ENCODE measurements at regions not wholly inside any gene's neighbourhood (a gene's known extent, or its start where the extent isn't known, plus 50 kb on each side); places are given as distances from the start of the nearest gene placed in this dataset.

GRCh38 chr1:199174336-199174735 is 535.5 kb downstream of the PTPRC start:
- Histone ChIP-seq H3K27ac (no peak overlapping the region), H3K36me3 (ENCODE audit: insufficient read depth) (no peaks in the 10 kb centered on the region), H3K4me2 (peak overlapping the region; percentile 56), H3K4me3 (IDR thresholded peaks at IDR 0.05; ENCODE audit: insufficient read depth, low read depth, low read length) (no peak overlapping the region), H3K4me1 (ENCODE audit: low read depth, poor library complexity, severe bottlenecking) (peaks cover 38% of the 10 kb centered on the region), H3K9ac (no peak overlapping the region), H3K79me2 (ENCODE audit: insufficient read depth, low read depth) (no peaks in the 10 kb centered on the region), H4K20me1 (ENCODE audit: insufficient read depth) (no peaks in the 10 kb centered on the region), H2AFZ (ENCODE audit: low read depth) (no peak overlapping the region), H3K27me3 (ENCODE audit: insufficient read depth, low read depth) (no peaks in the 10 kb centered on the region)
- TF ChIP-seq, protein P1, sequence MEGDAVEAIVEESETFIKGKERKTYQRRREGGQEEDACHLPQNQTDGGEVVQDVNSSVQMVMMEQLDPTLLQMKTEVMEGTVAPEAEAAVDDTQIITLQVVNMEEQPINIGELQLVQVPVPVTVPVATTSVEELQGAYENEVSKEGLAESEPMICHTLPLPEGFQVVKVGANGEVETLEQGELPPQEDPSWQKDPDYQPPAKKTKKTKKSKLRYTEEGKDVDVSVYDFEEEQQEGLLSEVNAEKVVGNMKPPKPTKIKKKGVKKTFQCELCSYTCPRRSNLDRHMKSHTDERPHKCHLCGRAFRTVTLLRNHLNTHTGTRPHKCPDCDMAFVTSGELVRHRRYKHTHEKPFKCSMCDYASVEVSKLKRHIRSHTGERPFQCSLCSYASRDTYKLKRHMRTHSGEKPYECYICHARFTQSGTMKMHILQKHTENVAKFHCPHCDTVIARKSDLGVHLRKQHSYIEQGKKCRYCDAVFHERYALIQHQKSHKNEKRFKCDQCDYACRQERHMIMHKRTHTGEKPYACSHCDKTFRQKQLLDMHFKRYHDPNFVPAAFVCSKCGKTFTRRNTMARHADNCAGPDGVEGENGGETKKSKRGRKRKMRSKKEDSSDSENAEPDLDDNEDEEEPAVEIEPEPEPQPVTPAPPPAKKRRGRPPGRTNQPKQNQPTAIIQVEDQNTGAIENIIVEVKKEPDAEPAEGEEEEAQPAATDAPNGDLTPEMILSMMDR (conservative IDR thresholded peaks at IDR 0.05; ENCODE audit: low read depth, low read length) = no peak

DNA sequence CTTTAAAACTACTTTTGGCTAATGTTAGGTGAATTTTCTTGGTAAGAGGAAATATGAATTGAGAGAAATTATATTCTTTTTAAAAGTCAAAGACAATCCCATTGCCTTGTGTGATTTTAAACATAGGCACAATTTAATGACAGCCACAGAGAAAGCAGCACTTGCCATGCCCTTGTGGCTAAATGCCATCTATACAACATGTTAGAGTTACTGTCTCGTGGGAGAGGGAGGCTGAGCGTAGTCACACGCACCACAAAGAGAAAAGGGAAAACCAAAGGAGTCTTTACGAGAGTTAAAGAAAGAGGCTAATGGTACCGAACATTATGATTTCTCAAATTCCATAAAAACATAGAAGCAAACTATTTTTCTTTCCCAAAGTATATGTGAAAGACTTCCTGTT is 537.9 kb downstream of the PTPRC start:
- no peaks in the 10 kb centered on the region for H4K20me1 ChIP-seq (ENCODE audit: insufficient read depth)
- H3K4me2 ChIP-seq = no peak overlapping the region
- H3K36me3 ChIP-seq (ENCODE audit: insufficient read depth) = no peaks in the 10 kb centered on the region
- peaks cover 35% of the 10 kb centered on the region for H3K4me1 ChIP-seq (ENCODE audit: low read depth, poor library complexity, severe bottlenecking)
- no peaks in the 10 kb centered on the region for H3K79me2 ChIP-seq (ENCODE audit: insufficient read depth, low read depth)
- H2AFZ ChIP-seq (ENCODE audit: low read depth) = no peak overlapping the region
- no peak overlapping the region for H3K9ac ChIP-seq
- TF ChIP-seq, protein P1 (conservative IDR thresholded peaks at IDR 0.05; ENCODE audit: low read depth, low read length) = no peak
- no peaks in the 10 kb centered on the region for H3K27me3 ChIP-seq (ENCODE audit: insufficient read depth, low read depth)
- H3K4me3 ChIP-seq (IDR thresholded peaks at IDR 0.05; ENCODE audit: insufficient read depth, low read depth, low read length) = no peak overlapping the region
- no peak overlapping the region for H3K27ac ChIP-seq

- no peaks in the 10 kb centered on the region for H3K79me2 ChIP-seq (ENCODE audit: insufficient read depth, low read depth)
- H4K20me1 ChIP-seq (ENCODE audit: insufficient read depth) = no peaks in the 10 kb centered on the region
- H3K27me3 ChIP-seq (ENCODE audit: insufficient read depth, low read depth) = no peaks in the 10 kb centered on the region
- H3K27ac ChIP-seq = no peak overlapping the region
- H3K9ac ChIP-seq = no peak overlapping the region
- no peaks in the 10 kb centered on the region for H3K36me3 ChIP-seq (ENCODE audit: insufficient read depth)
- H2AFZ ChIP-seq (ENCODE audit: low read depth) = no peak overlapping the region
- no peak overlapping the region for H3K4me2 ChIP-seq
- TF ChIP-seq, protein P1 (conservative IDR thresholded peaks at IDR 0.05; ENCODE audit: low read depth, low read length) = no peak
- H3K4me1 ChIP-seq (ENCODE audit: low read depth, poor library complexity, severe bottlenecking) = peaks cover 35% of the 10 kb centered on the region
- no peak overlapping the region for H3K4me3 ChIP-seq (IDR thresholded peaks at IDR 0.05; ENCODE audit: insufficient read depth, low read depth, low read length)
Observed at GRCh38 chr1:199177241-199177640, 538.4 kb downstream of the PTPRC start.

GRCh38 chr1:199178646-199179045 is 539.8 kb downstream of the PTPRC start:
- Histone ChIP-seq H3K36me3 (ENCODE audit: insufficient read depth) (no peaks in the 10 kb centered on the region), H4K20me1 (ENCODE audit: insufficient read depth) (no peaks in the 10 kb centered on the region), H3K4me3 (IDR thresholded peaks at IDR 0.05; ENCODE audit: insufficient read depth, low read depth, low read length) (no peak overlapping the region), H2AFZ (ENCODE audit: low read depth) (no peak overlapping the region), H3K9ac (no peak overlapping the region), H3K79me2 (ENCODE audit: insufficient read depth, low read depth) (no peaks in the 10 kb centered on the region), H3K27ac (no peak overlapping the region), H3K4me2 (no peak overlapping the region), H3K27me3 (ENCODE audit: insufficient read depth, low read depth) (no peaks in the 10 kb centered on the region), H3K4me1 (ENCODE audit: low read depth, poor library complexity, severe bottlenecking) (peaks cover 33% of the 10 kb centered on the region)
- TF ChIP-seq, protein P1 (conservative IDR thresholded peaks at IDR 0.05; ENCODE audit: low read depth, low read length) = no peak
